ENCODE measurements at regions not wholly inside any gene's neighbourhood (a gene's known extent, or its start where the extent isn't known, plus 50 kb on each side); places are given as distances from the start of the nearest gene placed in this dataset.
A peak's percentile ranks its signal among the peaks of the same experiment; 100 is the strongest.

GRCh38 chr5:61907995-61908394 lies 398.0 kb upstream of the KIF2A start:
- TF ChIP-seq, protein P1, sequence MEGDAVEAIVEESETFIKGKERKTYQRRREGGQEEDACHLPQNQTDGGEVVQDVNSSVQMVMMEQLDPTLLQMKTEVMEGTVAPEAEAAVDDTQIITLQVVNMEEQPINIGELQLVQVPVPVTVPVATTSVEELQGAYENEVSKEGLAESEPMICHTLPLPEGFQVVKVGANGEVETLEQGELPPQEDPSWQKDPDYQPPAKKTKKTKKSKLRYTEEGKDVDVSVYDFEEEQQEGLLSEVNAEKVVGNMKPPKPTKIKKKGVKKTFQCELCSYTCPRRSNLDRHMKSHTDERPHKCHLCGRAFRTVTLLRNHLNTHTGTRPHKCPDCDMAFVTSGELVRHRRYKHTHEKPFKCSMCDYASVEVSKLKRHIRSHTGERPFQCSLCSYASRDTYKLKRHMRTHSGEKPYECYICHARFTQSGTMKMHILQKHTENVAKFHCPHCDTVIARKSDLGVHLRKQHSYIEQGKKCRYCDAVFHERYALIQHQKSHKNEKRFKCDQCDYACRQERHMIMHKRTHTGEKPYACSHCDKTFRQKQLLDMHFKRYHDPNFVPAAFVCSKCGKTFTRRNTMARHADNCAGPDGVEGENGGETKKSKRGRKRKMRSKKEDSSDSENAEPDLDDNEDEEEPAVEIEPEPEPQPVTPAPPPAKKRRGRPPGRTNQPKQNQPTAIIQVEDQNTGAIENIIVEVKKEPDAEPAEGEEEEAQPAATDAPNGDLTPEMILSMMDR (conservative IDR thresholded peaks at IDR 0.05; ENCODE audit: low read depth, low read length) = no peak
- no peak for DNase-seq (ENCODE audit: low read depth)
- no peak overlapping the region for H3K4me3 ChIP-seq (ENCODE audit: low read length)

DNA sequence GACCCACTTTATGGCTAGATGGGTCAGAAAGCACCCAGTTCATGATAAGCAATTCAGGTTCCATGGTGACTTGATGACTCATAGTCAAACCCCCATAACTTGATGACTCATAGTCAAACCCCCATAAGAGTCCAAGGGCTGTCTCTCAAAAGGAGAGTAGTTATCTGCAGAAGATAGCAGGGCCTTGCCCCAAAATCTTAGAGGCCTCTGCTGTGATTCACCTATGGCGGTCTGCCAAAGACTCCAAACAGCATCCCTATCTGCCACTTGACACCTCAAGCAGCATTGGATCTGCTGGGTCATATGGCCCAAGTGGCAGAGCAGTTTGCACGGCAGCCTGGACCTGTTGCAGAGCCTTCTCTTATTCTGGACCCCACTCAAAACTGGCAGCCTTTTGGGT lies 395.2 kb upstream of the KIF2A start:
- no peak overlapping the region for H3K4me3 ChIP-seq (ENCODE audit: low read length)
- TF ChIP-seq, protein P1 (conservative IDR thresholded peaks at IDR 0.05; ENCODE audit: low read depth, low read length) = no peak
- no peak for DNase-seq (ENCODE audit: low read depth)

- TF ChIP-seq, protein P1 (conservative IDR thresholded peaks at IDR 0.05; ENCODE audit: low read depth, low read length) = no peak
- no peak for DNase-seq (ENCODE audit: low read depth)
- H3K4me3 ChIP-seq (ENCODE audit: low read length) = no peak overlapping the region
Observed at GRCh38 chr5:61912559-61912958, 393.4 kb upstream of the KIF2A start.

DNA sequence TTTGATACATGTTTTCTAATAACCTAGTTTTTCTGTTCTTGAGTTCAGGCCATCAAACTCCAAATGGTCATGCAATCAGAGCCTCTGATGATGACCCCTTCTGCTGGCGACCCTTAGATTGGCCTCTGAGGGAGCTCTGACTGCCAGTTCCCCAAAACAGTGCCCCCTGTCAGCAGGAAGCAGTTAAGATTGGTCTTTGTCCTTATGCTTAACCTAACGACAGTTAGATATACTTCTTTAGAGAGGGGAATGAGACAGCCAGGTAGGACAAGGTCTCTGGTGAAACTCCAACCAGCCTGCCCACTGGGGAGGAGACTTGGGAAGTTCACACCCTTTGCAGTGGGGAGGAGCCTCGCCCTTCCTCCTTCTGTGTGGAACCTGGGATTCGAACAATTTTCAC lies 390.4 kb upstream of the KIF2A start:
- TF ChIP-seq, protein P1 (conservative IDR thresholded peaks at IDR 0.05; ENCODE audit: low read depth, low read length) = no peak
- no peak overlapping the region for H3K4me3 ChIP-seq (ENCODE audit: low read length)
- DNase-seq (ENCODE audit: low read depth) = no peak

DNA sequence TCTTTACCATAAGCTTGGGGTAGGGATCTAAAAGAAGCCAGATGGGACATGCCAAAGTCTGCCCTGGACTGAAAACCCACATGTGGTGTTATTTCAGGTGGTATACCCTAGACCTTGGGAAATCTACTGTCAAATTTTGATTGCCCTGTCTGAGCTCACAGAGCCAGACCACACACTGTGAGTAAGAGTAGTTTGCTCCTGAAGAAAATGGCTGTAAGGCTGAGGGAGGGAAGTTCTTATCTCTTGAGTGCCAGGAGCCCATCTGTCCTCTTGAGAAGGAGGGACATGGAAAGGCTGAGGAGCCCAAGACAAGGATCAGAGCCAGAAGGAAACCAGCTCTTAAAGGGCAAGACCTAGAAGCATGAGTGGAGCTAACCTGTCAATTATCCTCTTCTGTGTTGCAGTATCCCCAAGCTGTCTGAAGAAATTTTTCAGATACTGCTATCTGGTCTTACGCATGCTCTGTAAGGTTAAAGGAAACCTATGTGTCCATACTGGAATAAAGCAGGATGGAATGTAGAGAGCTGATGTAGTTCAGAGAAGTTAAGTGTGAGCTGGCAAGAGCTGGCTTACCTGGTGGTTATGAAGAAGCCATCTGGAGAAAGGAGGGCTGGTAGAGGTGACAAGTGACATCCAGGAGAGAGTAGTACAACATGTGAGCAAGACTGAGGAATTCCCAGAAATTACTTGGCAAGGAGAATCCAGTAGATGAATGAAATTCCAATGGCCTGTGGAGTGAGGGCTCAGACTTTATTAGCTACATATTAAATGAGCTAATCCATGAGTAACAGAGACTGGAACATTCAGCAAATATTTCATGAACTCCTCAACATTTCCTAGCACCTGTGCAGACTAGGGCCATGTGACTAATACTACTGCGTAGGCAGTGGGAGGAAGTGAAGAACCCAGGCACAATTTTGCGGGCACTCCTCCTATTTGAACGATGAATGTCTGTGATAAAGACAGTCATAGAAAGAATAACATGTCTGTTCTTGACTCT lies 389.1 kb upstream of the KIF2A start:
- TF ChIP-seq, protein P1 (conservative IDR thresholded peaks at IDR 0.05; ENCODE audit: low read depth, low read length) = no peak
- peak; percentile 68 for DNase-seq (ENCODE audit: low read depth)
- H3K4me3 ChIP-seq (ENCODE audit: low read length) = no peak overlapping the region

- TF ChIP-seq, protein P1 (conservative IDR thresholded peaks at IDR 0.05; ENCODE audit: low read depth, low read length) = no peak
- H3K4me3 ChIP-seq (ENCODE audit: low read length) = no peak overlapping the region
- DNase-seq (ENCODE audit: low read depth) = no peak
Observed at GRCh38 chr5:61918611-61919010, 387.4 kb upstream of the KIF2A start.

GRCh38 chr5:61919920-61920319 lies 386.1 kb upstream of the KIF2A start:
- TF ChIP-seq, protein P1 (conservative IDR thresholded peaks at IDR 0.05; ENCODE audit: low read depth, low read length) = no peak
- DNase-seq (ENCODE audit: low read depth) = no peak
- no peak overlapping the region for H3K4me3 ChIP-seq (ENCODE audit: low read length)

Measured in retinal pigment epithelial cell (primary cell).